MM.1S (cell line): ENCODE measurements at regions not wholly inside any gene's neighbourhood (a gene's known extent, or its start where the extent isn't known, plus 50 kb on each side); places are given as distances from the start of the nearest gene placed in this dataset.

ENCODE experiments used
- CTCF ChIP-seq: fragments of 300-600 bp; sonication (generic); IDR thresholded peaks from 2 replicates; pipeline ENCODE4 v1.5.1; 2016; ENCODE audit warnings: antibody characterized with exemption, low read length, mixed read lengths
- EZH2 ChIP-seq: fragments of 300-600 bp; sonication (generic); optimal IDR thresholded peaks from 2 replicates; pipeline ENCODE3; 2017; ENCODE audit warnings: low read depth, mild to moderate bottlenecking, antibody characterized with exemption, low read length, mixed read lengths

- TF ChIP-seq CTCF (no peak), EZH2 (no peak)
Observed at GRCh38 chr5:56389261-56389660, 156.1 kb upstream of the ANKRD55 start.
